CD4-positive, alpha-beta T cell (primary cell): ENCODE measurements at regions not wholly inside any gene's neighbourhood (a gene's known extent, or its start where the extent isn't known, plus 50 kb on each side); places are given as distances from the start of the nearest gene placed in this dataset.

Experiments
- ATAC-seq: fragments of 200-7000 bp; cut with Tn5 transposase; one replicate; pipeline ENCODE4 v1.10.0; 2022; ENCODE audit warnings: mild to moderate bottlenecking; ENCODE audit not compliant: poor library complexity
- CTCF ChIA-PET: fragments of 350-600 bp; sonication (Branson Sonifier 250); formaldehyde crosslinking; loops from one replicate; lab custom pipeline; 2021; ENCODE audit warnings: antibody characterized with exemption, inconsistent platforms; lab: Charles Lee
- POLR2A ChIA-PET: fragments of 350-600 bp; sonication (Branson Sonifier 250); formaldehyde crosslinking; loops from one replicate; lab custom pipeline; 2021; ENCODE audit warnings: antibody characterized with exemption, inconsistent platforms; lab: Charles Lee
- DNase-seq, 14 experiments: peaks; one replicate each; pipeline ENCODE4 v3.0.0-alpha.2; 2013 to 2020; ENCODE audit warnings: mixed read lengths in 2 of 14
- H3K27ac ChIP-seq, 2 donors: one replicate each; pipeline versions ENCODE4 v1.5.1 to v1.7.0; 2013; ENCODE audit warnings: low read length in 2 of 2, low read depth in 1 of 2, mild to moderate bottlenecking in 1 of 2
- H3K27me3 ChIP-seq, 2 experiments: 1 replicate in 1 of 2; 2 replicates in 1 of 2; pipeline versions ENCODE4 v1.6.1 to v1.7.0; 2013; ENCODE audit warnings: low read length in 2 of 2, control low read depth in 1 of 2, mild to moderate bottlenecking in 1 of 2, moderate library complexity in 1 of 2; ENCODE audit not compliant: insufficient read depth in 2 of 2, control insufficient read depth in 1 of 2
- H3K36me3 ChIP-seq: one replicate; pipeline ENCODE4 v1.6.1; 2013; ENCODE audit warnings: low read length, control low read depth; ENCODE audit not compliant: insufficient read depth
- H3K4me1 ChIP-seq: one replicate; pipeline ENCODE4 v1.6.1; 2013; ENCODE audit warnings: low read length, control low read depth; ENCODE audit not compliant: insufficient read depth
- H3K4me3 ChIP-seq: one replicate; pipeline ENCODE4 v1.5.1; 2013; ENCODE audit warnings: mild to moderate bottlenecking, low read length, moderate library complexity
- H3K9me3 ChIP-seq, 2 experiments: 1 replicate in 1 of 2; 2 replicates in 1 of 2; pipeline versions ENCODE4 v1.6.1 to v1.7.0; 2013; ENCODE audit warnings: low read length in 2 of 2, mild to moderate bottlenecking in 2 of 2, control low read depth in 1 of 2, moderate library complexity in 1 of 2; ENCODE audit not compliant: control insufficient read depth in 1 of 2, insufficient read depth in 1 of 2
- H3K27ac Mint-ChIP-seq: one replicate; pipeline ENCODE4 v1.8.0; 2020; ENCODE audit warnings: mixed read lengths
- H3K27me3 Mint-ChIP-seq: one replicate; pipeline ENCODE4 v1.8.0; 2021; ENCODE audit warnings: mixed read lengths
- H3K36me3 Mint-ChIP-seq: one replicate; pipeline ENCODE4 v1.8.0; 2021; ENCODE audit warnings: low read depth, mixed read lengths
- H3K4me1 Mint-ChIP-seq: one replicate; pipeline ENCODE4 v1.8.0; 2021; ENCODE audit warnings: low read depth, mixed read lengths
- H3K4me3 Mint-ChIP-seq: one replicate; pipeline ENCODE4 v1.8.0; 2020; ENCODE audit warnings: mild to moderate bottlenecking, mixed read lengths
- H3K9me3 Mint-ChIP-seq: one replicate; pipeline ENCODE4 v1.8.0; 2020; ENCODE audit warnings: mixed read lengths
- CTCF ChIP-seq: fragments of 200-600 bp; IDR thresholded peaks from one replicate; pipeline ENCODE4 v1.8.0; 2022; ENCODE audit warnings: antibody characterized with exemption, mild to moderate bottlenecking
- intact Hi-C, 2 experiments: fragments of 100-400 bp; cut with DNase I in 1 of 2; cut with micrococcal nuclease in 1 of 2; formaldehyde crosslinking; loops; one replicate each; pipeline versions ENCODE4 v1.15.1 to v1.9.0; 2023 to 2025; cut with DNase I, micrococcal nuclease

- H3K4me3 ChIP-seq: no peak overlapping the region
- DNase-seq: no peak
- Mint-ChIP-seq H3K36me3 (no peaks in the 10 kb centered on the region), H3K27ac (no peak overlapping the region), H3K9me3 (peaks cover 17% of the 10 kb centered on the region), H3K4me1 (no peaks in the 10 kb centered on the region), H3K4me3 (no peak overlapping the region), H3K27me3 (peaks cover 5% of the 10 kb centered on the region)
- H3K27me3 ChIP-seq: no peaks in the 10 kb centered on the region
- ChIA-PET POLR2A (no interaction called here), CTCF (no interaction called here)
- no peaks in the 10 kb centered on the region for H3K4me1 ChIP-seq
- no peak overlapping the region for H3K27ac ChIP-seq
- peaks cover 0 to 8% of the 10 kb centered on the region in 2 experiments for H3K9me3 ChIP-seq
- no peaks in the 10 kb centered on the region for H3K36me3 ChIP-seq
- TF ChIP-seq CTCF: no peak
- no peak for ATAC-seq
- intact Hi-C loops: no loop called here
These were observed 249.0 kb downstream of the C7orf25 start for GRCh38 chr7:42662862-42663261.

- CTCF ChIA-PET: no interaction called here
- Histone ChIP-seq H3K27me3 (no peaks in the 10 kb centered on the region), H3K36me3 (no peaks in the 10 kb centered on the region), H3K9me3 (no peaks in the 10 kb centered on the region), H3K4me3 (no peak overlapping the region), H3K4me1 (no peaks in the 10 kb centered on the region), H3K27ac (no peak overlapping the region)
- POLR2A ChIA-PET: no interaction called here
- H3K27ac Mint-ChIP-seq: no peak overlapping the region
- no peaks in the 10 kb centered on the region for H3K4me1 Mint-ChIP-seq
- intact Hi-C loops: no loop called here
- DNase-seq: no peak
- no peak for TF ChIP-seq CTCF
- no peak for ATAC-seq
- H3K27me3 Mint-ChIP-seq: no peaks in the 10 kb centered on the region
- H3K4me3 Mint-ChIP-seq: no peak overlapping the region
- peaks cover 10% of the 10 kb centered on the region for H3K9me3 Mint-ChIP-seq
- no peaks in the 10 kb centered on the region for H3K36me3 Mint-ChIP-seq
These were observed 250.6 kb downstream of the C7orf25 start for GRCh38 chr7:42661312-42661711.

GRCh38 chr7:42650701-42651100 lies 261.2 kb downstream of the C7orf25 start:
- Histone ChIP-seq H3K27ac (no peak overlapping the region), H3K9me3 (peaks cover 0 to 6% of the 10 kb centered on the region in 2 experiments), H3K4me1 (no peaks in the 10 kb centered on the region), H3K36me3 (no peaks in the 10 kb centered on the region), H3K27me3 (no peaks in the 10 kb centered on the region), H3K4me3 (no peak overlapping the region)
- ATAC-seq (no peak), DNase-seq (no peak)
- no peak for TF ChIP-seq CTCF
- Mint-ChIP-seq H3K9me3 (peaks cover 7% of the 10 kb centered on the region), H3K27me3 (peaks cover 5% of the 10 kb centered on the region), H3K4me1 (no peaks in the 10 kb centered on the region), H3K4me3 (no peak overlapping the region), H3K36me3 (no peaks in the 10 kb centered on the region), H3K27ac (no peak overlapping the region)
- intact Hi-C loops: no loop called here
- CTCF ChIA-PET: no interaction called here
- POLR2A ChIA-PET: no interaction called here
